Kidney epithelial cell (primary cell): ENCODE measurements at regions not wholly inside any gene's neighbourhood (a gene's known extent, or its start where the extent isn't known, plus 50 kb on each side); places are given as distances from the start of the nearest gene placed in this dataset.

Experiments used
- DNase-seq: peaks from one replicate; pipeline ENCODE4 v3.0.0-alpha.2; 2010; ENCODE audit warnings: low read depth
- H3K27me3 ChIP-seq: 2 replicates; pipeline ENCODE4 v1.6.0; 2011; ENCODE audit warnings: low read length; ENCODE audit not compliant: control insufficient read depth, insufficient read depth
- H3K36me3 ChIP-seq: 2 replicates; pipeline ENCODE4 v1.5.1; 2011; ENCODE audit warnings: low read length; ENCODE audit not compliant: control insufficient read depth, insufficient read depth
- H3K4me3 ChIP-seq: 2 replicates; pipeline ENCODE4 v1.5.1; 2011; ENCODE audit warnings: low read depth, mild to moderate bottlenecking, control low read depth, low read length
- TF ChIP-seq, protein P1 (sequence below): IDR thresholded peaks from 2 replicates; pipeline ENCODE4 v1.5.1; 2011; ENCODE audit warnings: mild to moderate bottlenecking, moderate library complexity, low read length, control low read depth, inconsistent platforms; ENCODE audit not compliant: insufficient read depth, poor library complexity, severe bottlenecking

DNA sequence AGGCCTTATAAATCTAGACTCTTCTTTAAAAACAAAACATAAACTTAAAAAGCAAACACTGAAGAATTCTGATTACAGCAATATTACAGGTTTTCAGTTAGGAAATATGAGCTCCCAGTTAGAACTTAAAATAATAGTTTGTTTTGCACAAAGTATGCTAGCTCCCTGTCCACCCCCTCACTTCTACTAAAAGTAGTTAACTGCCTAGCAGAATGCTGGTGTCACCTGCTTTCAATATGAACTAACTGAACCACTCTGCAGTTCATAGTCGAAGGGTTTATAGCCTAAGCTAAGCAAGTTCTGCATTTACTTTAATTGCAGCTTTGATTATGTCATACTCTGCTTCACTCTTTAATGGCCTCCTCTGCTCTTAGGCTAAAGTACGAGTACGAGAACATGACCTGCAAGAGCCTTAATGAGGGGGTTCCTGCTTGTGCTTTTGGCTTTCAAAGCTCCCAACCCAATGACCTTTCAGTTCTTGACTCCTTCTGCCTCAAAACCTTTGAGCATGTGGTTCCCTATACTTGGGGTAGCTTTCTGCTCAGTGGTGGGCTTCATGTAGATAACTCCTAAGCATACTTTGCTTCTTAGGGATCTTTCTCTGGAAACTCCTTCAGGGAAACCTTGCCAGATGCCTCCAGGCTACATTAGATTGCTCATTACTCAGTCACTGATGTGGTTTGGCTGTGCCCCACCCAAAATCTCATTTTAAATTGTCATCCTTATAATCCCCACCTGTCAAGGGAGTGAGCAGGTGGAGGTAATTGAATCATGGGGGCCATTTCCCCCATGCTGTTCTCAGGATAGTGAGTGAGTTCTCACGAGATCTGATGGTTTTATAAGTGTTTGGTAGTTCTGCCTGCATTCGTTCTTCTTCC lies 278.9 kb upstream of the ARGLU1 start:
- Histone ChIP-seq H3K36me3 (no peaks in the 10 kb centered on the region), H3K4me3 (no peak overlapping the region), H3K27me3 (no peaks in the 10 kb centered on the region)
- no peak for DNase-seq
- TF ChIP-seq, protein P1, sequence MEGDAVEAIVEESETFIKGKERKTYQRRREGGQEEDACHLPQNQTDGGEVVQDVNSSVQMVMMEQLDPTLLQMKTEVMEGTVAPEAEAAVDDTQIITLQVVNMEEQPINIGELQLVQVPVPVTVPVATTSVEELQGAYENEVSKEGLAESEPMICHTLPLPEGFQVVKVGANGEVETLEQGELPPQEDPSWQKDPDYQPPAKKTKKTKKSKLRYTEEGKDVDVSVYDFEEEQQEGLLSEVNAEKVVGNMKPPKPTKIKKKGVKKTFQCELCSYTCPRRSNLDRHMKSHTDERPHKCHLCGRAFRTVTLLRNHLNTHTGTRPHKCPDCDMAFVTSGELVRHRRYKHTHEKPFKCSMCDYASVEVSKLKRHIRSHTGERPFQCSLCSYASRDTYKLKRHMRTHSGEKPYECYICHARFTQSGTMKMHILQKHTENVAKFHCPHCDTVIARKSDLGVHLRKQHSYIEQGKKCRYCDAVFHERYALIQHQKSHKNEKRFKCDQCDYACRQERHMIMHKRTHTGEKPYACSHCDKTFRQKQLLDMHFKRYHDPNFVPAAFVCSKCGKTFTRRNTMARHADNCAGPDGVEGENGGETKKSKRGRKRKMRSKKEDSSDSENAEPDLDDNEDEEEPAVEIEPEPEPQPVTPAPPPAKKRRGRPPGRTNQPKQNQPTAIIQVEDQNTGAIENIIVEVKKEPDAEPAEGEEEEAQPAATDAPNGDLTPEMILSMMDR: no peak

DNA sequence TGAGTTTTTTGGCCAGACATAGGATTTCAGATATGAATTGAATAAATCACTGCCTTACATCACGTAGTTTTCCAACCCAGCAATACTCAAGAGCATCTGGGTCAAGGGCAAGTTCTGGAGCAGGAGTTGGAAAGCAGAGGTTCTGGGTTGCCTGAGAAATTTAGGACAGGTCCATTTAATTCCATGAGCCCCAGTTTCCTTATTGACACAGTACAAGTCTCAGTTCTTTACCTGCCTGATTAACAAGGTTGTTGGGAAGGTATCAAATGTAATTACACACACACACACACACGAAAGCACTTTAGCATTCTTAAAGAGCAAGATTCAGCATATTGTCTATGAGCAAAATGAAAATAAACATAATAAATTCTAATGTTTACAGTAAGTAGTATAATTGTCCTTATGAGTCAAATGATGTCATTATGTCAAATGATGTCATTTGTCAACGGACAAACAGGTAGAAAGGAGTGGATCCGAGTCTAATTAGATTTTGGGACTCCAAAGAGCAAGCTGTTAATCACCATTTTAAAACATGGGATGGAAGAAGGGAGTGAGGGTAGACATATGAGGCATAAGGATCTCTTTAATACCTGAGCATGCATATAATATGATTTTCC lies 268.4 kb upstream of the ARGLU1 start:
- TF ChIP-seq, protein P1: no peak
- DNase-seq: no peak
- H3K36me3 ChIP-seq: no peaks in the 10 kb centered on the region

DNA sequence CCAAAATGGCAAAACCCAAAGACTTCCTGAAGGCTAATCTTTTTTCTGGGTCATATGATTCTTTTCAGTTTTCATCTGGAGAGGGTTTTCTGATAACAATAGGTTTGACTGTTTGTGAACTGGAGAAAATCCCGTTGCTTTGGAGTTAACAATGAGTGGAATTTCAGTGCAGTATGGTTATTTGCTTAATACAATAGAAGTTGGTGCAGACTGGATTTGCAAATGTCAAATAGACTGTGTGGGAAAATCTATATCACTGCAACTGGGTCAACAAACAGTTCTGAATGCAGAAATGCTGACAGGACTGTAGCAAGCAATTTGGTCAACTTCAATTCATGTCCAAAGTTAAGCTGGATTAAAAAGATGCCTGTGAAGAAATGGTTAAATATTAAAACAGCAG lies 267.5 kb upstream of the ARGLU1 start:
- TF ChIP-seq, protein P1: no peak
- Histone ChIP-seq H3K27me3 (no peaks in the 10 kb centered on the region), H3K36me3 (no peaks in the 10 kb centered on the region), H3K4me3 (no peak overlapping the region)
- DNase-seq: no peak

More for the DNA sequence above, 268.4 kb upstream of the ARGLU1 start:
- Histone ChIP-seq H3K27me3 (no peaks in the 10 kb centered on the region), H3K4me3 (no peak overlapping the region)

DNA sequence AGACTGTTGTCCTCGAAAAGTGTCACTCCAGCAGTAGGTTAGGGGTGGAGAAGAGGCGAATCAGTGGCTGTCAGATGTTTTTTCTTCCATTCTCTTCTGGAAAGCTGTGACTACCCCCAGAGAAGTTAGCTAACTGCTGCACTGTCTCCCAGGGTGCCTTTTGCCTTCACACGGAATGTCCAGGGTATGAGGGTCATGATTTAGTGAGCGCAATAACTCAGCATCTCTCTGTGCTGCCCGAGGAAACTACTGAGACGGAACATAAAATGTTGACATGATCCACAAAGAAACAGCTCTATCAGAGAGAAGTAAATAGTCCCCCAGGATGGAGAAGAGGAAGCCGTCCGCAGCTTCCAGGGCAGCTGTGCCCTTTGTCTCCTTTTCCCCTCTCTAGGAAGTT lies 254.0 kb upstream of the ARGLU1 start:
- TF ChIP-seq, protein P1: no peak
- H3K27me3 ChIP-seq: no peaks in the 10 kb centered on the region
- H3K4me3 ChIP-seq: no peak overlapping the region
- no peaks in the 10 kb centered on the region for H3K36me3 ChIP-seq
- no peak for DNase-seq

DNA sequence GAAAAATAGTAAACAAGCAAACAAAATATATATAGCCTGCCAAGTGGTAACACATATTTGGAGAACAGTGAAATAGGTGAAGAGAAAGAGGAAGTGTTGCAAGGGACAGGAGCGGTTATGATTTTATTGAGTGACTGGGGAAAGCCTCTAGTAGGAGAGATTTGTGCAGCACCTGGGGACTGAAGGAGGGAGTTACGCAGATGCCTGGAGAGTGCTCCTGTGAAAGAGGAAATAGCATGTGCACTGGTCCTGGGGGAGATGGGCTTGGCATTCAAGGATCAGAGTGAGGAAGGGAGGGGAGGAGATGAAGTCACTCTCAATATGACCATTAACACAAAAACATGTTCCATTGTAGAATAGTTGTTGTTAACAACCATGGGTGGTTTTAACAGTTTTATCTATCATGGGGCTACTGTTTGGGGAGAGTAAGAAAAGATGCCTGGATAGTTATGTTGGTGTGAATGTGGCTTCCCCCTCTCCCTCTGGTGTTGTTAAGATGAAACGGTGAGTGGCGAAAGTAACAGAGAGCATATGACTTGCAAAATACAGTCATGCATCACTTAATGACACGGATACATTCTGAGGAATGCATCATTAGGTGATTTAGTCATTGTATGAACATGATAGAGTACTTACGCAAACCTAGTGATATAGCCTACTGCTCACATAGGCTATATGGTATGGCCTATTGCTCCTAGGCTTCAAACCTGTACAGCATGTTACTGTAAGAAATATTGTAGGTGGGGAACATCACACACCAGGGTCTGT lies 251.7 kb upstream of the ARGLU1 start:
- TF ChIP-seq, protein P1: no peak
- H3K27me3 ChIP-seq: peaks cover 2% of the 10 kb centered on the region
- H3K4me3 ChIP-seq: no peak overlapping the region
- no peaks in the 10 kb centered on the region for H3K36me3 ChIP-seq
- no peak for DNase-seq
